ENCODE measurements at regions not wholly inside any gene's neighbourhood (a gene's known extent, or its start where the extent isn't known, plus 50 kb on each side); places are given as distances from the start of the nearest gene placed in this dataset.

DNA sequence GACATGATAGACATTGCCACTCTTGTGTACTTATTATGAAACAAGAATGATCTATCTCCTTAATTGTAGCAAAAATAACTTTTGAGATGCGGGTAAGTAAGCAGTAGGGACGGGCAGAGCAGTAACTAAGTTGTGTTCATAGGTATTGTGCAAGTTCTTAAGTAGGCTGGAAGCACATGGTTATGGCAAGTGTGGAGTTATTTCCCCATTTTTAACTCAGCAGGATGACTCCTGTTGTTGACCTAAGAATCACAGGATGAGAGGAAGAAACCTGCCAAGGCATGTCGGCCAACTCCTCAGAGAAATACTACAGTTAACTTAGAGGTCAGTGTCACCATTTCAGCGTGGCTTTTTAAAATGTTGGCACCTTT lies 51.1 kb upstream of the FN1 start:
- Histone ChIP-seq H3K4me3 (ENCODE audit: severe bottlenecking) (no peak overlapping the region), H3K27me3 (ENCODE audit: insufficient read depth, poor library complexity, severe bottlenecking) (no peaks in the 10 kb centered on the region), H3K36me3 (ENCODE audit: low read depth) (no peaks in the 10 kb centered on the region), H3K4me1 (ENCODE audit: insufficient read depth, poor library complexity, severe bottlenecking) (peaks cover 13% of the 10 kb centered on the region), H3K9me3 (ENCODE audit: severe bottlenecking) (no peaks in the 10 kb centered on the region), H3K27ac (ENCODE audit: poor library complexity, severe bottlenecking) (peak overlapping the region; percentile 45)
- TF ChIP-seq, protein P1, sequence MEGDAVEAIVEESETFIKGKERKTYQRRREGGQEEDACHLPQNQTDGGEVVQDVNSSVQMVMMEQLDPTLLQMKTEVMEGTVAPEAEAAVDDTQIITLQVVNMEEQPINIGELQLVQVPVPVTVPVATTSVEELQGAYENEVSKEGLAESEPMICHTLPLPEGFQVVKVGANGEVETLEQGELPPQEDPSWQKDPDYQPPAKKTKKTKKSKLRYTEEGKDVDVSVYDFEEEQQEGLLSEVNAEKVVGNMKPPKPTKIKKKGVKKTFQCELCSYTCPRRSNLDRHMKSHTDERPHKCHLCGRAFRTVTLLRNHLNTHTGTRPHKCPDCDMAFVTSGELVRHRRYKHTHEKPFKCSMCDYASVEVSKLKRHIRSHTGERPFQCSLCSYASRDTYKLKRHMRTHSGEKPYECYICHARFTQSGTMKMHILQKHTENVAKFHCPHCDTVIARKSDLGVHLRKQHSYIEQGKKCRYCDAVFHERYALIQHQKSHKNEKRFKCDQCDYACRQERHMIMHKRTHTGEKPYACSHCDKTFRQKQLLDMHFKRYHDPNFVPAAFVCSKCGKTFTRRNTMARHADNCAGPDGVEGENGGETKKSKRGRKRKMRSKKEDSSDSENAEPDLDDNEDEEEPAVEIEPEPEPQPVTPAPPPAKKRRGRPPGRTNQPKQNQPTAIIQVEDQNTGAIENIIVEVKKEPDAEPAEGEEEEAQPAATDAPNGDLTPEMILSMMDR (IDR thresholded peaks at IDR 0.05; ENCODE audit: poor library complexity, severe bottlenecking): no peak
- DNase-seq (ENCODE audit: low spot score) (no peak), ATAC-seq (ENCODE audit: low read depth) (peak; percentile 92)

DNA sequence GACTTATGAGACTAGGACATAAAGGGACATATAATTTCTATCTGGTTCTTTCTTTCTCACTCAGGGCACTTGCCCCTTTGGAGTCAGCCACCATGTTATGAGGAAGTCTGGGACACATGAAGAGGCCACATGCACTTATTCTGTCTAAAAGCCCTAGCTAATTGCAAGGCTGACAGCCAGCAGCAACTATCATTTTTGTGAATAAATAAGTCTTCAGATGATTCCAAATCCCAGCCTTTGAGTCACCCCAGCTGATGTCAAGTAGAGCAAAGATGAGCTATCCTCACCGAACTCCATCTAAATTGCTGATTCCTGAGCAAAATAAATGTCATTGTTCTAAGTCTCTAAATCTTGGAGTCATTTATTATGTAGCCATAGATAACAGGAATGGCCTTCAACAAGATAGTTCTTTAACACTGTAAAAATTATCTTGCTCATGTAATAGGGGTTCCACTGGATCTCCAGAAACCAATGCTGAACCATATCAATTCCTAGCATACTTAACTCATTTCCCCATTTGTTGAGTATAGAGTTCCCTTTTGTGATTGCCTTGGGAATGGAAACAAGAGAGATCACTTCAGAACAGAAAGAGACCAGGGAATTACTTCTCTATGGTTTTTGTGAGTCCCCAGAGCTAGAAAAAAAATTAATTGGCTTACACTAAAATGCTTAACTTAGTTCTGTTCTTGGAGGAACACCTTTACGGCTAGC lies 50.6 kb upstream of the FN1 start:
- no peaks in the 10 kb centered on the region for H3K9me3 ChIP-seq (ENCODE audit: severe bottlenecking)
- no peak for DNase-seq (ENCODE audit: low spot score)
- TF ChIP-seq, protein P1 (IDR thresholded peaks at IDR 0.05; ENCODE audit: poor library complexity, severe bottlenecking): no peak
- H3K4me3 ChIP-seq (ENCODE audit: severe bottlenecking): no peak overlapping the region
- no peak for ATAC-seq (ENCODE audit: low read depth)
- peak overlapping the region; percentile 45 for H3K27ac ChIP-seq (ENCODE audit: poor library complexity, severe bottlenecking)
- peaks cover 13% of the 10 kb centered on the region for H3K4me1 ChIP-seq (ENCODE audit: insufficient read depth, poor library complexity, severe bottlenecking)
- no peaks in the 10 kb centered on the region for H3K36me3 ChIP-seq (ENCODE audit: low read depth)
- no peaks in the 10 kb centered on the region for H3K27me3 ChIP-seq (ENCODE audit: insufficient read depth, poor library complexity, severe bottlenecking)

Measured in RWPE2 (cell line).